Upper lobe of left lung (tissue), 6 donors: ENCODE measurements at regions not wholly inside any gene's neighbourhood (a gene's known extent, or its start where the extent isn't known, plus 50 kb on each side); places are given as distances from the start of the nearest gene placed in this dataset.
"Not testable (repeated sequence)": the region's sequence is repeated elsewhere in the genome, so short reads cannot be mapped to it uniquely, and the experiment has no call there.

Experiments used
- ATAC-seq, 2 donors: fragments of 200-7000 bp; cut with Tn5 transposase; one replicate each; pipeline ENCODE4 v1.9.1; 2022; ENCODE audit warnings: mild to moderate bottlenecking in 2 of 2, moderate library complexity in 2 of 2; ENCODE audit not compliant: low FRiP score in 2 of 2
- DNase-seq, 2 donors: peaks; one replicate each; pipeline ENCODE4 v3.0.0-alpha.2; 2019 to 2020
- H3K27ac ChIP-seq, 4 donors: fragments of 200-600 bp; sonication (generic); one replicate each; pipeline ENCODE4 v1.5.1; 2016 to 2019
- H3K27me3 ChIP-seq, 4 donors: fragments of 200-600 bp; sonication (generic); one replicate each; pipeline ENCODE4 v1.5.1; 2017 to 2019
- H3K36me3 ChIP-seq, 4 donors: fragments of 200-600 bp; sonication (generic); one replicate each; pipeline ENCODE4 v1.5.1; 2016 to 2019
- H3K4me1 ChIP-seq, 4 donors: fragments of 200-600 bp; sonication (generic); one replicate each; pipeline ENCODE4 v1.5.1; 2018 to 2019
- H3K4me3 ChIP-seq, 4 donors: fragments of 200-600 bp; sonication (generic); one replicate each; pipeline ENCODE4 v1.5.1; 2017 to 2019; ENCODE audit warnings: mild to moderate bottlenecking in 2 of 4, moderate library complexity in 1 of 4
- H3K9me3 ChIP-seq, 4 donors: fragments of 200-600 bp; sonication (generic); one replicate each; pipeline ENCODE4 v1.5.1; 2018 to 2019
- EP300 ChIP-seq, 4 donors: sonication (generic); formaldehyde crosslinking; IDR thresholded peaks; one replicate each; pipeline ENCODE4 v1.5.1; 2017; ENCODE audit warnings: antibody characterized with exemption in 4 of 4, control low read depth in 2 of 4
- POLR2A ChIP-seq, 4 donors: fragments of 450-650 bp; IDR thresholded peaks; one replicate each; pipeline ENCODE4 v1.5.1; 2016 to 2017; ENCODE audit warnings: antibody characterized with exemption in 4 of 4, mild to moderate bottlenecking in 2 of 4
- POLR2AphosphoS5 ChIP-seq, 2 donors: sonication (generic); formaldehyde crosslinking; IDR thresholded peaks; one replicate each; pipeline ENCODE4 v1.5.1; 2017; ENCODE audit warnings: antibody characterized with exemption in 2 of 2
- WGBS, 2 donors: methylation state at CpG; one replicate each; pipeline ENCODE4 v1.1.5; 2017 to 2018; 5-methylcytosine and 5-hydroxymethylcytosine counted together
- TF ChIP-seq, protein P1 (sequence below), 6 experiments: fragments of 450-650 bp in 4 of 6; fragments of 200-600 bp in 2 of 6; sonication (generic) in 2 of 6; IDR thresholded peaks; one replicate each; pipeline ENCODE4 v1.5.1; 2016 to 2019; ENCODE audit warnings: antibody characterized with exemption in 6 of 6
- donor health status: DM: no; HTN: no; CAD: no; lungs with moderate emphysema.
- donor health status: DM: no; HTN: yes; CAD: no; lungs with severe emphysema.

DNA sequence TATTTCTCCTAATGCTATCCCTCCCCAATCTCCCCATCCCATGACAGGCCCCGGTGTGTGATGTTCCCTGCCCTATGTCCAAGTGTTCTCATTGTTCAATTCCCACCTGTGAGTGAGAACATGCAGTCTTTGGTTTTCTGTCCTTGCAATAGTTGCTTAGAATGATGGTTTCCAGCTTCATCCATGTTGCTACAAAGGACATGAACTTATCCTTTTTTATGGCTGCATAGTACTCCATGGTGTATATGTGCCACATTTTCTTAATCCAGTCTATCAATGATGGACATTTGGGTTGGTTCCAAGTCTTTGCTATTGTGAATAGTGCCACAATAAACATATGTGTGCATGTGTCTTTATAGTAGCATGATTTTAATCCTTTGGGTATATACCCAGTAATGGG lies 51.3 kb upstream of the RIOK2 start:
- WGBS, 2 donors, result 97 to 100% methylated on average over 1 of the region's 1 CpG
- not testable (repeated sequence) for H3K9me3 ChIP-seq, H3K36me3 ChIP-seq, H3K4me3 ChIP-seq, DNase-seq, H3K4me1 ChIP-seq, H3K27me3 ChIP-seq, H3K27ac ChIP-seq, ATAC-seq

DNA sequence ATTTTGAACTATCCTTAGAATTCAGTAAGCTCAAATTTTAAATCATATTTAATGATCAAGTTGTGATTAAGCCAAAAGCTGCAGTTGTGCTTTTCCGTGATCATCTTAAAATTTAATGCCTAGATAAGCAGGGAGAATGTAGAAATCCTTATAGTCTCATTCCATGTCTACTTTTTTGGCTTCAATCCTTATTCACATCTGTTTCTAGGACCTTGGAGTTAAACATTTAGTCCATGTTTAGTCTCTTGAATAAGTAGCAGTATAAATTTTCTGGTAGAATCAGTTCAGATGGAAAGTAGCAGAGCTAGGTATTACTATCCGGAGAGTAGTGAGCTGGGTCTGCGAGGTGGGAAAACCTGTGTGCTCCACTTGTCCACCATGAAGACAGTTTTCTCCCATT lies 59.3 kb upstream of the RIOK2 start:
- TF ChIP-seq EP300 (IDR thresholded peaks at IDR 0.05), result no peak
- TF ChIP-seq, protein P1, sequence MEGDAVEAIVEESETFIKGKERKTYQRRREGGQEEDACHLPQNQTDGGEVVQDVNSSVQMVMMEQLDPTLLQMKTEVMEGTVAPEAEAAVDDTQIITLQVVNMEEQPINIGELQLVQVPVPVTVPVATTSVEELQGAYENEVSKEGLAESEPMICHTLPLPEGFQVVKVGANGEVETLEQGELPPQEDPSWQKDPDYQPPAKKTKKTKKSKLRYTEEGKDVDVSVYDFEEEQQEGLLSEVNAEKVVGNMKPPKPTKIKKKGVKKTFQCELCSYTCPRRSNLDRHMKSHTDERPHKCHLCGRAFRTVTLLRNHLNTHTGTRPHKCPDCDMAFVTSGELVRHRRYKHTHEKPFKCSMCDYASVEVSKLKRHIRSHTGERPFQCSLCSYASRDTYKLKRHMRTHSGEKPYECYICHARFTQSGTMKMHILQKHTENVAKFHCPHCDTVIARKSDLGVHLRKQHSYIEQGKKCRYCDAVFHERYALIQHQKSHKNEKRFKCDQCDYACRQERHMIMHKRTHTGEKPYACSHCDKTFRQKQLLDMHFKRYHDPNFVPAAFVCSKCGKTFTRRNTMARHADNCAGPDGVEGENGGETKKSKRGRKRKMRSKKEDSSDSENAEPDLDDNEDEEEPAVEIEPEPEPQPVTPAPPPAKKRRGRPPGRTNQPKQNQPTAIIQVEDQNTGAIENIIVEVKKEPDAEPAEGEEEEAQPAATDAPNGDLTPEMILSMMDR (IDR thresholded peaks at IDR 0.05), result no peak
- TF ChIP-seq POLR2A (IDR thresholded peaks at IDR 0.05), result no peak
- TF ChIP-seq POLR2AphosphoS5 (IDR thresholded peaks at IDR 0.05), result no peak
- DNase-seq (no peak), ATAC-seq (no peak)
- Histone ChIP-seq H3K9me3 (no peaks in the 10 kb centered on the region), H3K36me3 (no peaks in the 10 kb centered on the region), H3K27me3 (no peaks in the 10 kb centered on the region), H3K27ac (no peak overlapping the region), H3K4me3 (no peak overlapping the region), H3K4me1 (no peaks in the 10 kb centered on the region)
- WGBS, 2 donors, result 63 to 80% methylated on average over 3 of the region's 3 CpGs

DNA sequence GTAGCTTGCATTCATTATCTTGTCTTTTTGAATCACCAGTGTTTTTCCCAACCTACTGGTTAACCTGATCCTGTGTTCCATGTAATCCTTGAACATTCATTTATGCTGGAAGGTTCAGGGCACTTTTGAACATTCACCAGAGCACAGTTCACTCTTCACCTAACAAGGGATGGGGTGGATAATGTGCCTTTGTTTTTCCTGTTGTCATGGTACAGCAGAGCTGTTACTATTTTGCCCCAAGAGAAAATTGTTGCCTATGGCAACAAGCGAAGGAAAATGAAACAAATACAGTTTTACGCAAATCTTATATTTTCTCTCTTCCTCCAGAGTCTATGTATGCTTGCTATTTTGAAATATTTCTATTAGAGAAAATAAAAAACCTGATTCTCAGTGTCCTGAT lies 60.3 kb upstream of the RIOK2 start:
- Histone ChIP-seq H3K9me3 (no peaks in the 10 kb centered on the region), H3K27me3 (no peaks in the 10 kb centered on the region), H3K4me3 (no peak overlapping the region), H3K27ac (no peak overlapping the region), H3K4me1 (no peaks in the 10 kb centered on the region), H3K36me3 (no peaks in the 10 kb centered on the region)
- DNase-seq, result no peak
- TF ChIP-seq, protein P1 (IDR thresholded peaks at IDR 0.05), result no peak
- TF ChIP-seq EP300 (IDR thresholded peaks at IDR 0.05) (no peak), POLR2A (IDR thresholded peaks at IDR 0.05) (no peak), POLR2AphosphoS5 (IDR thresholded peaks at IDR 0.05) (no peak)
- ATAC-seq, result peak in 1 of 2 donors; percentile 67
- 89% methylated on average over 2 of the region's 2 CpGs for WGBS, 2 donors

DNA sequence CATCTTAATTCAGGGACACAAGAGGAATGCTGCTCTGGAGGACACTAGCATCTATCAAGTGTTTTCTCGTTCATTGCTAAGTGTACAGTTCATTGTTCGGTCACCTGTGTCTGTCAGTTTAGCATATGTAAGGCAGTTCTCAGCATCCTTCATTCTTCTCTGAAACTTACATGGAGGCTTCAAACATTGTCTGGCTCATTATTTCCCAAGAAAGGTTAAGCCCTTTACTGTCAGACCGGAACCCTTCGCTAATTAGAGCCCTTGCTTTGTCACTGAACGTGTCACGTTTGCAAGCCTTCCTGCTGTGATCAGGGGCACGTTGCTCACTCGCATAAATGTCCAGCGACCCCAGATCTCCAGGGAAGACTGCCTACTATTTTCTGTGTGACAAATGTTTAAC lies 62.3 kb upstream of the RIOK2 start:
- no peak for ATAC-seq
- Histone ChIP-seq H3K27ac (no peak overlapping the region), H3K36me3 (no peaks in the 10 kb centered on the region), H3K4me1 (no peaks in the 10 kb centered on the region), H3K27me3 (no peaks in the 10 kb centered on the region), H3K4me3 (no peak overlapping the region), H3K9me3 (no peaks in the 10 kb centered on the region)
- DNase-seq, result no peak
- WGBS, 2 donors, result 72 to 87% methylated on average over 9 of the region's 9 CpGs
- TF ChIP-seq, protein P1 (IDR thresholded peaks at IDR 0.05), result no peak
- TF ChIP-seq POLR2A (IDR thresholded peaks at IDR 0.05) (no peak), EP300 (IDR thresholded peaks at IDR 0.05) (no peak), POLR2AphosphoS5 (IDR thresholded peaks at IDR 0.05) (no peak)

DNA sequence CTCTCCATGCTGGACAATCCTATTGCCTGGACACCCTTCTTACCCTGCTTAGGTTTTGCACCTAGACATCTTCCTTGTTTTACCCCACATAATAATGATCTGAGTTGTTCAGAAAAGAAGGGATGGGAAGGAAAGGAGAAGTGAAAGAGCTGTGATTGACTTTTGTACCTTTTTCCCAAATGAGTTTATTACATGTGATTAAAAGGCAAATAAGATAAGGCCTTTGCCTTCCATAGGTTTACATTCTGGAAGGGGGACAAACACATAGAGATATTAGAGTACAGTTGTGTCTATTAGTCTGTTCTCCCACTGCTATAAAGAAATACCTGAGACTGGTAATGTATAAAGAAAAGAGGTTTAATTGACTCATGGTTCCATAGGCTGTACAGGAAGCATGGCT lies 67.1 kb upstream of the RIOK2 start:
- DNase-seq (no peak), ATAC-seq (no peak)
- Histone ChIP-seq H3K4me1 (no peaks in the 10 kb centered on the region), H3K9me3 (peaks cover 0 to 9% (median 2%) of the 10 kb centered on the region in 4 donors), H3K27me3 (no peaks in the 10 kb centered on the region), H3K36me3 (no peaks in the 10 kb centered on the region), H3K27ac (no peak overlapping the region), H3K4me3 (no peak overlapping the region)
- TF ChIP-seq POLR2AphosphoS5 (IDR thresholded peaks at IDR 0.05), result no peak
- TF ChIP-seq EP300 (IDR thresholded peaks at IDR 0.05), result no peak
- TF ChIP-seq POLR2A (IDR thresholded peaks at IDR 0.05), result no peak
- TF ChIP-seq, protein P1 (IDR thresholded peaks at IDR 0.05), result no peak
